ENCODE measurements at regions not wholly inside any gene's neighbourhood (a gene's known extent, or its start where the extent isn't known, plus 50 kb on each side); places are given as distances from the start of the nearest gene placed in this dataset.

DNA sequence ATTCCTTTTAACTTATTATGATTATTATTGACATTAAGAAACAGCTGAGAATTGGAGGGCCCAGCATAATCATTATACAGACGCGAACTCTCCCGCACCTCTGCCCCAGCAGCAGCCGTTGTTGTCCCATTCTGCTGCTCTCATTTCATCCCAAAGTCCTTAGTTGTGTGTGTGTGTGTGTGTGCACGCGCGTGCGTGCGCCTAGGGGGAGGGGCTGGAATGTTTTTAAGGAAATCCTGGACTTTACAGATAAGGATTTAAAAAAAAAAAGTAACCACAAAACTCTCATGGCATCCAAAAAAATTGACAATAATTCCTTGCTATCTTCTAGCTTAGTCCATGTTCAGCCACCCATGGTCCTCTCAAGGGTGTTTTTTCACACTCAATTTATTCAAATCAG lies 134.2 kb downstream of the WNT7A start:
- no peak for ATAC-seq
- H3K4me1 ChIP-seq (ENCODE audit: insufficient read depth), result no peaks in the 10 kb centered on the region
- TF ChIP-seq EZH2phosphoT487 (IDR thresholded peaks at IDR 0.05; ENCODE audit: unreplicated experiment), result no peak
- no peak for TF ChIP-seq ZNF331 (CRISPR knock-in tag; IDR thresholded peaks at IDR 0.05; ENCODE audit: low read depth)
- no peak for TF ChIP-seq CTCF (conservative IDR thresholded peaks at IDR 0.05; ENCODE audit: low read depth in 2 of 2)
- TF ChIP-seq STAT1 (IDR thresholded peaks at IDR 0.05; ENCODE audit: unreplicated experiment), result no peak
- TF ChIP-seq ZNF114 (CRISPR knock-in tag; IDR thresholded peaks at IDR 0.05), result no peak
- TF ChIP-seq, protein P1, sequence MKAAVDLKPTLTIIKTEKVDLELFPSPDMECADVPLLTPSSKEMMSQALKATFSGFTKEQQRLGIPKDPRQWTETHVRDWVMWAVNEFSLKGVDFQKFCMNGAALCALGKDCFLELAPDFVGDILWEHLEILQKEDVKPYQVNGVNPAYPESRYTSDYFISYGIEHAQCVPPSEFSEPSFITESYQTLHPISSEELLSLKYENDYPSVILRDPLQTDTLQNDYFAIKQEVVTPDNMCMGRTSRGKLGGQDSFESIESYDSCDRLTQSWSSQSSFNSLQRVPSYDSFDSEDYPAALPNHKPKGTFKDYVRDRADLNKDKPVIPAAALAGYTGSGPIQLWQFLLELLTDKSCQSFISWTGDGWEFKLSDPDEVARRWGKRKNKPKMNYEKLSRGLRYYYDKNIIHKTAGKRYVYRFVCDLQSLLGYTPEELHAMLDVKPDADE (IDR thresholded peaks at IDR 0.05), result no peak
- no peak for TF ChIP-seq EZH2 (IDR thresholded peaks at IDR 0.05; ENCODE audit: low read depth, unreplicated experiment)
- TF ChIP-seq, protein P2, sequence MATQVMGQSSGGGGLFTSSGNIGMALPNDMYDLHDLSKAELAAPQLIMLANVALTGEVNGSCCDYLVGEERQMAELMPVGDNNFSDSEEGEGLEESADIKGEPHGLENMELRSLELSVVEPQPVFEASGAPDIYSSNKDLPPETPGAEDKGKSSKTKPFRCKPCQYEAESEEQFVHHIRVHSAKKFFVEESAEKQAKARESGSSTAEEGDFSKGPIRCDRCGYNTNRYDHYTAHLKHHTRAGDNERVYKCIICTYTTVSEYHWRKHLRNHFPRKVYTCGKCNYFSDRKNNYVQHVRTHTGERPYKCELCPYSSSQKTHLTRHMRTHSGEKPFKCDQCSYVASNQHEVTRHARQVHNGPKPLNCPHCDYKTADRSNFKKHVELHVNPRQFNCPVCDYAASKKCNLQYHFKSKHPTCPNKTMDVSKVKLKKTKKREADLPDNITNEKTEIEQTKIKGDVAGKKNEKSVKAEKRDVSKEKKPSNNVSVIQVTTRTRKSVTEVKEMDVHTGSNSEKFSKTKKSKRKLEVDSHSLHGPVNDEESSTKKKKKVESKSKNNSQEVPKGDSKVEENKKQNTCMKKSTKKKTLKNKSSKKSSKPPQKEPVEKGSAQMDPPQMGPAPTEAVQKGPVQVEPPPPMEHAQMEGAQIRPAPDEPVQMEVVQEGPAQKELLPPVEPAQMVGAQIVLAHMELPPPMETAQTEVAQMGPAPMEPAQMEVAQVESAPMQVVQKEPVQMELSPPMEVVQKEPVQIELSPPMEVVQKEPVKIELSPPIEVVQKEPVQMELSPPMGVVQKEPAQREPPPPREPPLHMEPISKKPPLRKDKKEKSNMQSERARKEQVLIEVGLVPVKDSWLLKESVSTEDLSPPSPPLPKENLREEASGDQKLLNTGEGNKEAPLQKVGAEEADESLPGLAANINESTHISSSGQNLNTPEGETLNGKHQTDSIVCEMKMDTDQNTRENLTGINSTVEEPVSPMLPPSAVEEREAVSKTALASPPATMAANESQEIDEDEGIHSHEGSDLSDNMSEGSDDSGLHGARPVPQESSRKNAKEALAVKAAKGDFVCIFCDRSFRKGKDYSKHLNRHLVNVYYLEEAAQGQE (IDR thresholded peaks at IDR 0.05; ENCODE audit: unreplicated experiment), result no peak
- no peak for TF ChIP-seq CREB1 (CRISPR knock-in tag; IDR thresholded peaks at IDR 0.05; ENCODE audit: low read depth)
- no peak for TF ChIP-seq POLR2AphosphoS5 (IDR thresholded peaks at IDR 0.05; ENCODE audit: low read depth)
- no peak for TF ChIP-seq ZNF462 (CRISPR knock-in tag; IDR thresholded peaks at IDR 0.05)
- TF ChIP-seq NANOG (IDR thresholded peaks at IDR 0.05; ENCODE audit: borderline replicate concordance), result no peak
- no peak for TF ChIP-seq JUNB (IDR thresholded peaks at IDR 0.05; ENCODE audit: unreplicated experiment)

More for the DNA sequence above, 134.2 kb downstream of the WNT7A start:
- peaks cover 26% of the 10 kb centered on the region for H3K9me3 Mint-ChIP-seq
- no peaks in the 10 kb centered on the region; the same call in 2 of the 3 replicates for H3K4me1 Mint-ChIP-seq
- no peak overlapping the region for H3K4me3 Mint-ChIP-seq
- no peak overlapping the region for H3K4me2 ChIP-seq
- no peak overlapping the region for H3K27ac Mint-ChIP-seq
- H2AFZ ChIP-seq, result no peak overlapping the region
- no peaks in the 10 kb centered on the region for H3F3A ChIP-seq (replicated peaks; ENCODE audit: low read depth)
- no peak for DNase-seq (ENCODE audit: low spot score)
- no peaks in the 10 kb centered on the region for H4K20me1 ChIP-seq (replicated peaks; ENCODE audit: insufficient read depth)
- peaks cover 7% of the 10 kb centered on the region; the same call in 1 of the 3 replicates for H3K36me3 Mint-ChIP-seq (ENCODE audit: low read depth)
- H3K9me2 ChIP-seq (ENCODE audit: insufficient read depth), result no peaks in the 10 kb centered on the region
- no peak overlapping the region for H3K4me3 ChIP-seq
- peaks cover 9% of the 10 kb centered on the region for H3K27me3 Mint-ChIP-seq (ENCODE audit: insufficient read depth, low read depth, poor library complexity)
- no peak overlapping the region for H3K27ac ChIP-seq (ENCODE audit: low read depth)
- H3K27me3 ChIP-seq (ENCODE audit: insufficient read depth), result no peaks in the 10 kb centered on the region
- no peaks in the 10 kb centered on the region for H3K36me3 ChIP-seq (ENCODE audit: insufficient read depth)
- H3K79me2 ChIP-seq (replicated peaks; ENCODE audit: insufficient read depth), result no peaks in the 10 kb centered on the region

Data from GM23338 (cell line).